ENCODE measurements at regions not wholly inside any gene's neighbourhood (a gene's known extent, or its start where the extent isn't known, plus 50 kb on each side); places are given as distances from the start of the nearest gene placed in this dataset.

DNA sequence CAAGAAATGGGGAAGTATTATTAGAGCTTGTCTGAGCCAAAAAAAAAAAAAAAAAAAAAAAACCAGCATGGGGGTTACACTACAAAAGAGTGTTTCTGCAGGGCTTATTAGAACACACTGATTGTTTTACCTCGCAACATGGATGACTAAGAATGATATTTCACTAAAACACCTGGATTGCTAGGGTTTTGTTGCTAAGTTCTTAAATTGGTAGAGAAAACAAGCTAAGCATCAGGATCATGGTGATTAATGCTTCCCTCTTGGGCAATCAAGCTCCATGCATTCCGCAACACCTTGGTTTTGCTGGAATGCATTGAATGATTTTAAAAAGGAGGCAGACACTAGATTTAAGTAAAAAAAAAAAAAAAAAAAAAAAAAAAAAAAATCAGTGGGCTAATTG lies 931.4 kb upstream of the CDH8 start:
- TF ChIP-seq ZBTB7A (IDR thresholded peaks at IDR 0.05; ENCODE audit: low read depth) (no peak), CEBPB (IDR thresholded peaks at IDR 0.05) (no peak), FOXM1 (IDR thresholded peaks at IDR 0.05; ENCODE audit: borderline replicate concordance, low read depth) (no peak), TCF12 (IDR thresholded peaks at IDR 0.05; ENCODE audit: low read depth) (no peak), TAF1 (IDR thresholded peaks at IDR 0.05; ENCODE audit: low read depth) (no peak), NFIC (IDR thresholded peaks at IDR 0.05) (no peak), EP300 (IDR thresholded peaks at IDR 0.05; ENCODE audit: borderline replicate concordance) (no peak), EGR1 (IDR thresholded peaks at IDR 0.05) (no peak), YY1 (IDR thresholded peaks at IDR 0.05; ENCODE audit: low read depth) (no peak), RAD21 (IDR thresholded peaks at IDR 0.05; ENCODE audit: low read depth) (no peak)
- TF ChIP-seq, protein P1, sequence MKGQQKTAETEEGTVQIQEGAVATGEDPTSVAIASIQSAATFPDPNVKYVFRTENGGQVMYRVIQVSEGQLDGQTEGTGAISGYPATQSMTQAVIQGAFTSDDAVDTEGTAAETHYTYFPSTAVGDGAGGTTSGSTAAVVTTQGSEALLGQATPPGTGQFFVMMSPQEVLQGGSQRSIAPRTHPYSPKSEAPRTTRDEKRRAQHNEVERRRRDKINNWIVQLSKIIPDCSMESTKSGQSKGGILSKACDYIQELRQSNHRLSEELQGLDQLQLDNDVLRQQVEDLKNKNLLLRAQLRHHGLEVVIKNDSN (IDR thresholded peaks at IDR 0.05), result no peak
- TF ChIP-seq, protein P2, sequence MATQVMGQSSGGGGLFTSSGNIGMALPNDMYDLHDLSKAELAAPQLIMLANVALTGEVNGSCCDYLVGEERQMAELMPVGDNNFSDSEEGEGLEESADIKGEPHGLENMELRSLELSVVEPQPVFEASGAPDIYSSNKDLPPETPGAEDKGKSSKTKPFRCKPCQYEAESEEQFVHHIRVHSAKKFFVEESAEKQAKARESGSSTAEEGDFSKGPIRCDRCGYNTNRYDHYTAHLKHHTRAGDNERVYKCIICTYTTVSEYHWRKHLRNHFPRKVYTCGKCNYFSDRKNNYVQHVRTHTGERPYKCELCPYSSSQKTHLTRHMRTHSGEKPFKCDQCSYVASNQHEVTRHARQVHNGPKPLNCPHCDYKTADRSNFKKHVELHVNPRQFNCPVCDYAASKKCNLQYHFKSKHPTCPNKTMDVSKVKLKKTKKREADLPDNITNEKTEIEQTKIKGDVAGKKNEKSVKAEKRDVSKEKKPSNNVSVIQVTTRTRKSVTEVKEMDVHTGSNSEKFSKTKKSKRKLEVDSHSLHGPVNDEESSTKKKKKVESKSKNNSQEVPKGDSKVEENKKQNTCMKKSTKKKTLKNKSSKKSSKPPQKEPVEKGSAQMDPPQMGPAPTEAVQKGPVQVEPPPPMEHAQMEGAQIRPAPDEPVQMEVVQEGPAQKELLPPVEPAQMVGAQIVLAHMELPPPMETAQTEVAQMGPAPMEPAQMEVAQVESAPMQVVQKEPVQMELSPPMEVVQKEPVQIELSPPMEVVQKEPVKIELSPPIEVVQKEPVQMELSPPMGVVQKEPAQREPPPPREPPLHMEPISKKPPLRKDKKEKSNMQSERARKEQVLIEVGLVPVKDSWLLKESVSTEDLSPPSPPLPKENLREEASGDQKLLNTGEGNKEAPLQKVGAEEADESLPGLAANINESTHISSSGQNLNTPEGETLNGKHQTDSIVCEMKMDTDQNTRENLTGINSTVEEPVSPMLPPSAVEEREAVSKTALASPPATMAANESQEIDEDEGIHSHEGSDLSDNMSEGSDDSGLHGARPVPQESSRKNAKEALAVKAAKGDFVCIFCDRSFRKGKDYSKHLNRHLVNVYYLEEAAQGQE (IDR thresholded peaks at IDR 0.05; ENCODE audit: low read depth), result no peak
- TF ChIP-seq, protein P3, sequence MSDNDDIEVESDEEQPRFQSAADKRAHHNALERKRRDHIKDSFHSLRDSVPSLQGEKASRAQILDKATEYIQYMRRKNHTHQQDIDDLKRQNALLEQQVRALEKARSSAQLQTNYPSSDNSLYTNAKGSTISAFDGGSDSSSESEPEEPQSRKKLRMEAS (IDR thresholded peaks at IDR 0.05), result no peak

DNA sequence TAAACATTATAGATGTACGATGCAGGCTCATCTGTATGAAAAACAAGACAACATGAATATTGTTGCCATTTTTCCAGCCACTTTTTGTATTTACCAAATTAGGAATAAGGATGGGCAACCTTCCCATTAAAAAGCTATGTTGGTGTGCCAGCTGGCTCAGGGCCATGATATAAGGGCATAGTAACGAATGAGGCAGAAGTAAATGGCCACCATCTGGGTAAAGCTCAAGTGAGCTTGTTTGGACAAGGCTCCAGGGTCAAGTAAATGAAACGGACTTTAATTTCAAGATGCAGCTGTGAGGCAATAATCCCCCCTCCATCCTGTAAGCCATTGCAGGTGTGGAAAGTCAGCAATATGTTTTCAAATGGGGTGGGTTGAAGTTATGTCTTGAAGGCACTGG lies 930.9 kb upstream of the CDH8 start:
- TF ChIP-seq CREB1 (IDR thresholded peaks at IDR 0.05; ENCODE audit: low read depth) (no peak), TCF12 (IDR thresholded peaks at IDR 0.05; ENCODE audit: low read depth) (no peak), FOXM1 (IDR thresholded peaks at IDR 0.05; ENCODE audit: borderline replicate concordance, low read depth) (no peak), YY1 (IDR thresholded peaks at IDR 0.05; ENCODE audit: low read depth) (no peak), RAD21 (IDR thresholded peaks at IDR 0.05; ENCODE audit: low read depth) (no peak), ZBTB7A (IDR thresholded peaks at IDR 0.05; ENCODE audit: low read depth) (no peak), TAF1 (IDR thresholded peaks at IDR 0.05; ENCODE audit: low read depth) (no peak), NFIC (IDR thresholded peaks at IDR 0.05) (no peak), TEAD4 (IDR thresholded peaks at IDR 0.05) (no peak), CEBPB (IDR thresholded peaks at IDR 0.05) (no peak), EP300 (IDR thresholded peaks at IDR 0.05; ENCODE audit: borderline replicate concordance) (no peak), EGR1 (IDR thresholded peaks at IDR 0.05) (no peak)
- TF ChIP-seq, protein P1 (IDR thresholded peaks at IDR 0.05), result no peak
- TF ChIP-seq, protein P3 (IDR thresholded peaks at IDR 0.05), result no peak
- TF ChIP-seq, protein P2 (IDR thresholded peaks at IDR 0.05; ENCODE audit: low read depth), result no peak

DNA sequence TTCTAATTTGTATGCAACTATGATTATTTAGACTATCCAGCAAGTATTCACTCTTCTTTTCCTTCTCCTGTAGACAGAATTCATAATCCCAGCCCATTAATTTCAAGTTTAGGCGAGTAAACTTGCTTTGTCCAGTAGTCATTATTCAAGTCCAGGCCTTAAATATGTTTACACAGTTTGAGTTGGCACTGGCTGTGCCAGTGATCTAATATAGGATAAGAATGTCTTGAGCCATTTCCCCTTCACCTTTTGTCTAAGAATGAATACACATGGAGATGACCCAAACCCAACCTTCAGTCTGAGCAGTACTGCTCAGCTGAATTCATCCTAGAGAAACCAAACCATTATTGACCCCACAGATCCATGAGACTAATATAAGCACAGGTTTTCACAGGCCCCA lies 930.4 kb upstream of the CDH8 start:
- TF ChIP-seq RAD21 (IDR thresholded peaks at IDR 0.05; ENCODE audit: low read depth), result no peak
- TF ChIP-seq, protein P1 (IDR thresholded peaks at IDR 0.05), result no peak
- TF ChIP-seq TAF1 (IDR thresholded peaks at IDR 0.05; ENCODE audit: low read depth), result no peak
- TF ChIP-seq CREB1 (IDR thresholded peaks at IDR 0.05; ENCODE audit: low read depth), result no peak
- TF ChIP-seq TCF12 (IDR thresholded peaks at IDR 0.05; ENCODE audit: low read depth), result no peak
- TF ChIP-seq YY1 (IDR thresholded peaks at IDR 0.05; ENCODE audit: low read depth), result no peak
- no peak for TF ChIP-seq EP300 (IDR thresholded peaks at IDR 0.05; ENCODE audit: borderline replicate concordance)
- TF ChIP-seq, protein P2 (IDR thresholded peaks at IDR 0.05; ENCODE audit: low read depth), result no peak
- no peak for TF ChIP-seq EGR1 (IDR thresholded peaks at IDR 0.05)
- no peak for TF ChIP-seq ZBTB7A (IDR thresholded peaks at IDR 0.05; ENCODE audit: low read depth)
- TF ChIP-seq CEBPB (IDR thresholded peaks at IDR 0.05), result no peak
- TF ChIP-seq, protein P3 (IDR thresholded peaks at IDR 0.05), result no peak
- no peak for TF ChIP-seq FOXM1 (IDR thresholded peaks at IDR 0.05; ENCODE audit: borderline replicate concordance, low read depth)
- TF ChIP-seq TEAD4 (IDR thresholded peaks at IDR 0.05), result no peak
- no peak for TF ChIP-seq NFIC (IDR thresholded peaks at IDR 0.05)
